ENCODE measurements at regions not wholly inside any gene's neighbourhood (a gene's known extent, or its start where the extent isn't known, plus 50 kb on each side); places are given as distances from the start of the nearest gene placed in this dataset.
"Not testable (repeated sequence)": the region's sequence is repeated elsewhere in the genome, so short reads cannot be mapped to it uniquely, and the experiment has no call there.

DNA sequence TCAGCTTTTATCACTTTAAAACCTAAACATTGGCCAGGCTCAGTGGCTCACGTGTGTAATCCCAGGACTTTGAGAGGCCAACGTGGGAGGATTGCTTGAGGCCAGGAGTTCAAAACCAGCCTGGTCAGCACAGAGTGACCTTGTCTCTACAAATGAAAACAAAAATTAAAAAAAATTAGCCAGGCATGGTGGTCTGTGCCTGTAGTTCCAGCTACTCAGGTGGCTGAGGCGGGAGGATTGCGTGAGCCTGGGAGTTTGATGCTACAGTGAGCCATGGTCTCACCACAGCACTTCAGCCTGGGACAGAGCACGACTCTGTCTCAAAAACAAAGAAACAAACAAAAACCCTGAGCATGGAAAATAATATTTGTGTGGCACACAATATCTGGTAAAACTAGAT, 143.5 kb upstream of the HNRNPU start:
- ChIA-PET CTCF (interaction anchor here (0.7 to 1.4 kb wide), 2 partner anchors 35 to 682 kb away, joined by 3 to 8 read pairs; no protein-coding TSS in a partner anchor), POLR2A (no interaction called here)
- DNase-seq, result no peak
- Mint-ChIP-seq H3K9me3 (no peaks in the 10 kb centered on the region), H3K4me1 (no peaks in the 10 kb centered on the region), H3K27ac (no peak overlapping the region), H3K27me3 (no peaks in the 10 kb centered on the region), H3K36me3 (ENCODE audit: low read depth) (no peaks in the 10 kb centered on the region), H3K4me3 (no peak overlapping the region)

DNA sequence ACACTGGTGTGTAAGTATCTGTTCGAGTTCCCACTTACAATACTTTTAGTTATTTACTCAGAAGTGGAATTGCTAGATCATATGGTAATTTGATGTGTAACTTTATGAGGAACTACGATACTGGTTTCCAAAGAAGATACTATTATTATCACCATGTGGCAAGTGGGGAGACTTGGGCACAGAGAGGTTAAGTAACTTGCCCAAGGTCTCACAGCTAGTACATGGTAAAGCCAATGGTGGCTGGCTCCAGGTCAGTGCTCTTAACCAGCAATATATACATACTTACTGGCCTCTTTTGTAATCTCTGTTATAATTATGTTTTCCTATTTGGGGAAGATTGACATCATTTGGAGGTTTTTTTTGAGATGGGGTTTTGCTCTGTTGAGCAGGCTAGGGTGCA, 138.9 kb upstream of the HNRNPU start:
- Mint-ChIP-seq H3K27ac (no peak overlapping the region), H3K27me3 (no peaks in the 10 kb centered on the region), H3K4me3 (no peak overlapping the region), H3K9me3 (no peaks in the 10 kb centered on the region), H3K4me1 (no peaks in the 10 kb centered on the region), H3K36me3 (ENCODE audit: low read depth) (no peaks in the 10 kb centered on the region)
- DNase-seq, result no peak
- CTCF ChIA-PET, result no interaction called here
- POLR2A ChIA-PET, result no interaction called here

GRCh38 chr1:245001252-245001651, 136.9 kb upstream of the HNRNPU start:
- Mint-ChIP-seq H3K36me3 (ENCODE audit: low read depth) (no peaks in the 10 kb centered on the region), H3K27me3 (no peaks in the 10 kb centered on the region), H3K4me3 (no peak overlapping the region), H3K9me3 (no peaks in the 10 kb centered on the region), H3K27ac (no peak overlapping the region), H3K4me1 (no peaks in the 10 kb centered on the region)
- DNase-seq, result no peak
- CTCF ChIA-PET, result no interaction called here
- POLR2A ChIA-PET, result no interaction called here

DNA sequence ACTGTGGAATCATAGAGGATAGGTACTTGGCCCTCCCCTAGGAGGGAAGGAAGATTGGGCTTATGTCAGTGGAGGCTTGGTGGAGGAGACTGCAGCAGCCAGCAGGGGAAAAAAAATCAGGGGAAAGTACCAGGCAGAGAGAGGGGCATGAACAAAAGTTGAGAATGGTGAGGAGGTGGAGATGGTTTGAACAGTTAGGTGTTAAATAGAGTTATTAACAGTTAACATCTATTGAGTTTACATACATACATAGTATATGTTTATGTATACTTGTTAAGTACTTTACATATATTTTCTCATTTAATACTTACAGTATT, 136.5 kb upstream of the HNRNPU start:
- CTCF ChIA-PET, result no interaction called here
- H3K27me3 Mint-ChIP-seq, result no peaks in the 10 kb centered on the region
- POLR2A ChIA-PET, result no interaction called here

DNA sequence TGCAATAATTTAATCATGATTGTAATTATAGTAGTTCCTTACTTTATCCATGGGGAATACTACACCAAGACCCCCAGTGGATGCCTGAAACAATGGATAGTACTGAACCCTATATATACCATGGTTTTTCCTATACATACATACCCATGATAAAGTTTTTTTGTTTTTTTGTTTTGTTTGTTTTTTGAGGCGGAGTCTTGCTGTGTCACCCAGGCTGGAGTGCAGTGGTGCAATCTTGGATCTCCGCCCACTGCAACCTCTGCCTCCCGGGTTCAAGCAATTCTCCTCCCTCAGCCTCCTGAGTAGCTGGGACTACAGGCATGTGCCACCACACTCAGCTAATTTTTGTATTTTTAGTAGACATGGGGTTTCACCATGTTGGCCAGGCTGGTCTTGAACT, 135.3 kb upstream of the HNRNPU start:
- POLR2A ChIA-PET; H3K36me3 Mint-ChIP-seq (ENCODE audit: low read depth); H3K4me3 Mint-ChIP-seq; DNase-seq; H3K9me3 Mint-ChIP-seq; H3K4me1 Mint-ChIP-seq; H3K27me3 Mint-ChIP-seq; H3K27ac Mint-ChIP-seq: not testable (repeated sequence)
- CTCF ChIA-PET, result interaction anchor here (0.6 to 0.9 kb wide), 2 partner anchors 19 to 43 kb away, joined by 3 read pairs; no protein-coding TSS in a partner anchor

More for the DNA sequence above, 136.5 kb upstream of the HNRNPU start:
- Mint-ChIP-seq H3K4me1 (no peaks in the 10 kb centered on the region), H3K9me3 (no peaks in the 10 kb centered on the region), H3K4me3 (no peak overlapping the region), H3K36me3 (ENCODE audit: low read depth) (no peaks in the 10 kb centered on the region), H3K27ac (no peak overlapping the region)
- no peak for DNase-seq

DNA sequence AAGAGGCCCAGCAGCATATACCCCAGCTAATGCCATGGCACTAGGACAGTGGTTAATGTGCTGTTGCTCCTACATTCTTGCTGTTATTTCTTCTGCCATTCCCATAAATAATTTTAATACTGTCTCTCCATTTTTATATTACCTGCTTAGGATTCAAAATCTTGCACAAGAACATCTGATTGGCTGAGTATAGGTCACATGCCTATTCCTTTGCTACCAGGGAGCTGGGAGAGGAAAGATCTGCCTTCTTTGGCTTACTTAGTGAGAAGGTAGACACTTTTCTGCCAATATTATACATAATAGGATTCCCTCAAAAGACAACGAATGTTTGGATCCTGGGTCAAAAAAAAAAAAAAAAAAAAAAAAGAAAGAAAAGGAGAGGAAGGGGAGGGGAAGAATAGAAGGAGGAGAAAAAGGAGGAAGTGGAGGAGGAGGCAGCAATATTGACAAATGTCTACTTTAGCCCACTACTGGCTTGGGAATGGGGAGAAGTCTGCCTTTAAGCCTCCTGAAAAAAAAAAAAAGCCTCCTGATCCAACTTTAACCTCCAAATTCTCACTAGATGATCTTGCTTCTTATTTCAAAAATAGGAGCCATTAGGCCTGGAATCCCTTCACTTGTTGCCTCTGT, 134.5 kb upstream of the HNRNPU start:
- CTCF ChIA-PET, result interaction anchor here (0.6 to 1.6 kb wide), 2 partner anchors 19 to 44 kb away, joined by 3 to 7 read pairs; no protein-coding TSS in a partner anchor
- POLR2A ChIA-PET, result interaction anchor here (0.6 kb wide), 1 partner anchor 28 kb away, joined by 3 read pairs; no protein-coding TSS in a partner anchor
- H3K27ac Mint-ChIP-seq, result no peak overlapping the region
- no peaks in the 10 kb centered on the region for H3K9me3 Mint-ChIP-seq
- H3K36me3 Mint-ChIP-seq (ENCODE audit: low read depth), result no peaks in the 10 kb centered on the region
- H3K4me3 Mint-ChIP-seq, result no peak overlapping the region
- no peaks in the 10 kb centered on the region for H3K27me3 Mint-ChIP-seq
- no peaks in the 10 kb centered on the region for H3K4me1 Mint-ChIP-seq
- DNase-seq, result no peak

GRCh38 chr1:244995602-244996400, 131.5 kb upstream of the HNRNPU start:
- Mint-ChIP-seq H3K4me3 (no peak overlapping the region), H3K27me3 (no peaks in the 10 kb centered on the region), H3K4me1 (no peaks in the 10 kb centered on the region), H3K9me3 (no peaks in the 10 kb centered on the region), H3K36me3 (ENCODE audit: low read depth) (no peaks in the 10 kb centered on the region), H3K27ac (no peak overlapping the region)
- CTCF ChIA-PET, result no interaction called here
- DNase-seq, result no peak
- POLR2A ChIA-PET, result no interaction called here

DNA sequence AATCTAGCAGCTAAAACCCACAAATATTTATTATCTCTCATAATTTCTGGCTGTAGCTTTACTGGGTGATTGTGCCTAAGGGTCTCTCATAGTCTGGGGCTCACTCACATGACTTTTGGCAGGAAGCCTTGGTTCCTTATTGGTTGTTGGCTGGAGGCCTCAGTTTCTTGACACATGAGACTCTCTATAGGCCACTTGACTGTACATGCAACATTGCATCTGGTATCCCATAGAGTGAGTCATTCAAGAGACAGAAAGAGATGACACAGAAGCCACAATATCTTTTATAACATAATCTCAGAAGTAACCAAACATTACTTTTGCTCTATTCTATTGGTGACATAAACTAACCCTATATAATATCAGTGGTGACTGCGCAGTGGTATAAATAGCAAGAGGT, 128.5 kb upstream of the HNRNPU start:
- H3K27ac Mint-ChIP-seq, result no peak overlapping the region
- H3K27me3 Mint-ChIP-seq, result no peaks in the 10 kb centered on the region
- ChIA-PET POLR2A (no interaction called here), CTCF (interaction anchor here (1.4 kb wide), 1 partner anchor 10 kb away, joined by 3 read pairs; no protein-coding TSS in a partner anchor)
- DNase-seq, result no peak
- H3K4me3 Mint-ChIP-seq, result no peak overlapping the region
- H3K36me3 Mint-ChIP-seq (ENCODE audit: low read depth), result no peaks in the 10 kb centered on the region
- no peaks in the 10 kb centered on the region for H3K9me3 Mint-ChIP-seq
- H3K4me1 Mint-ChIP-seq, result no peaks in the 10 kb centered on the region

GRCh38 chr1:244989813-244990212, 125.5 kb upstream of the HNRNPU start:
- POLR2A ChIA-PET, result interaction anchor here (0.6 kb wide), 1 partner anchor 136 kb away, joined by 3 read pairs; no protein-coding TSS in a partner anchor
- no peak overlapping the region for H3K4me3 Mint-ChIP-seq
- H3K4me1 Mint-ChIP-seq, result no peaks in the 10 kb centered on the region
- H3K36me3 Mint-ChIP-seq (ENCODE audit: low read depth), result no peaks in the 10 kb centered on the region
- H3K9me3 Mint-ChIP-seq, result no peaks in the 10 kb centered on the region
- H3K27ac Mint-ChIP-seq, result no peak overlapping the region
- CTCF ChIA-PET, result no interaction called here
- no peaks in the 10 kb centered on the region for H3K27me3 Mint-ChIP-seq
- DNase-seq, result no peak

GRCh38 chr1:244988521-244988920, 124.2 kb upstream of the HNRNPU start:
- Mint-ChIP-seq H3K27ac (no peak overlapping the region), H3K27me3 (no peaks in the 10 kb centered on the region), H3K36me3 (ENCODE audit: low read depth) (no peaks in the 10 kb centered on the region), H3K4me1 (no peaks in the 10 kb centered on the region), H3K4me3 (no peak overlapping the region), H3K9me3 (no peaks in the 10 kb centered on the region)
- CTCF ChIA-PET, result interaction anchor here (0.6 kb wide), 1 partner anchor 181 kb away, joined by 3 read pairs; no protein-coding TSS in a partner anchor
- no peak for DNase-seq
- POLR2A ChIA-PET, result no interaction called here

DNA sequence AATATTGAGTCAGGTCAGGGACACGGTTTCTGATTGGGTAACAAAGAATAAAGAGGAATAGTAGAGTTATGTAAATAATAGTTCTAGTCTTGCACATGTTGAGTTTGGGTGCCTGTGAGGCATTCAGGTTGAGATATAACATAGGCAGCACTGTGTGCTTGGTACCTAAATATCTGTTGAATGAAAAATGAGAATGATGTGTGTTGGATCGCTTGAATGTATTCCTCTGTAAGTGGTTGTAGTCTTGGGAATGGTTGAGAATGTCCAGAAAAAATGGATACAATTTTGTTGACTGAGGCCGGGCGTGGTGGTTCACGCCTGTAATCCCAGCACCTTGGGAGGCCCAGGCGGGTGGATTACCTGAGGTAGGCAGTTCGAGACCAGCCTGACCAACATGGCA, 116.3 kb upstream of the HNRNPU start:
- ChIA-PET CTCF (no interaction called here), POLR2A (no interaction called here)
- Mint-ChIP-seq H3K27ac (no peak overlapping the region), H3K4me1 (no peaks in the 10 kb centered on the region), H3K9me3 (no peaks in the 10 kb centered on the region), H3K36me3 (ENCODE audit: low read depth) (no peaks in the 10 kb centered on the region), H3K27me3 (peaks cover 1% of the 10 kb centered on the region), H3K4me3 (no peak overlapping the region)
- no peak for DNase-seq

- ChIA-PET CTCF (interaction anchor here (1.5 to 4.0 kb wide), 2 partner anchors 68 to 140 kb away, joined by 4 to 17 read pairs; no protein-coding TSS in a partner anchor), POLR2A (interaction anchor here (4.8 kb wide), 1 partner anchor 140 kb away, joined by 57 read pairs; the partner anchor contains the start of gene COX20)
- Mint-ChIP-seq H3K27ac (no peak overlapping the region), H3K9me3 (no peaks in the 10 kb centered on the region), H3K27me3 (no peaks in the 10 kb centered on the region), H3K36me3 (ENCODE audit: low read depth) (peaks cover 6% of the 10 kb centered on the region), H3K4me1 (peaks cover 11% of the 10 kb centered on the region), H3K4me3 (no peak overlapping the region)
- DNase-seq, result no peak
These were observed 110.2 kb upstream of the HNRNPU start for GRCh38 chr1:244974550-244974949.

GRCh38 chr1:244974106-244974505, 109.8 kb upstream of the HNRNPU start:
- Mint-ChIP-seq H3K4me1 (peaks cover 16% of the 10 kb centered on the region), H3K4me3 (no peak overlapping the region), H3K9me3 (no peaks in the 10 kb centered on the region), H3K27ac (no peak overlapping the region), H3K27me3 (no peaks in the 10 kb centered on the region), H3K36me3 (ENCODE audit: low read depth) (peaks cover 6% of the 10 kb centered on the region)
- POLR2A ChIA-PET, result interaction anchor here (4.8 kb wide), 1 partner anchor 139 kb away, joined by 57 read pairs; the partner anchor contains the start of gene COX20
- no peak for DNase-seq
- CTCF ChIA-PET, result interaction anchor here (1.5 to 4.0 kb wide), 2 partner anchors 68 to 140 kb away, joined by 4 to 17 read pairs; no protein-coding TSS in a partner anchor

Data from activated CD4-positive, alpha-beta memory T cell treated with anti-CD3 and anti-CD28 coated beads, Interleukin-2, amount 10 ng/mL, durations not matched to agents 7 days and 5 days (primary cell).